Gastroesophageal sphincter (tissue), 4 donors: ENCODE measurements at regions not wholly inside any gene's neighbourhood (a gene's known extent, or its start where the extent isn't known, plus 50 kb on each side); places are given as distances from the start of the nearest gene placed in this dataset.

Experiments
- ATAC-seq: fragments of 150-250 bp; one replicate; pipeline ENCODE4 v1.9.1; 2016; ENCODE audit warnings: mild to moderate bottlenecking, moderate library complexity
- H3K27ac ChIP-seq, 4 donors: fragments of 200-600 bp; sonication (generic) in 3 of 4; 1 replicate in 3 of 4; 2 replicates in 1 of 4; pipeline ENCODE4 v1.5.1; 2016 to 2019
- H3K27me3 ChIP-seq: fragments of 200-600 bp; sonication (generic); one replicate; pipeline ENCODE4 v1.5.1; 2019
- H3K36me3 ChIP-seq, 2 donors: fragments of 200-600 bp; sonication (generic); one replicate each; pipeline ENCODE4 v1.5.1; 2019; ENCODE audit warnings: control low read depth in 1 of 2
- H3K4me1 ChIP-seq, 3 donors: fragments of 200-600 bp; sonication (generic); 1 replicate in 2 of 3; 2 replicates in 1 of 3; pipeline ENCODE4 v1.5.1; 2016 to 2019; ENCODE audit warnings: control low read depth in 2 of 3
- H3K4me3 ChIP-seq, 2 donors: fragments of 200-600 bp; sonication (generic); one replicate each; pipeline ENCODE4 v1.5.1; 2019; ENCODE audit warnings: mild to moderate bottlenecking in 1 of 2, moderate library complexity in 1 of 2
- H3K9me3 ChIP-seq, 3 donors: fragments of 200-600 bp; sonication (generic); one replicate each; pipeline ENCODE4 v1.5.1; 2017 to 2019; ENCODE audit warnings: control low read depth in 2 of 3
- CTCF ChIP-seq, 4 experiments: fragments of 200-600 bp in 2 of 4; fragments of 450-650 bp in 2 of 4; sonication (generic) in 1 of 4; IDR thresholded peaks; one replicate each; pipeline ENCODE4 v1.5.1; 2017 to 2019; ENCODE audit warnings: antibody characterized with exemption in 4 of 4, mild to moderate bottlenecking in 2 of 4, moderate library complexity in 2 of 4
- EP300 ChIP-seq: sonication (generic); formaldehyde crosslinking; IDR thresholded peaks from one replicate; pipeline ENCODE4 v1.6.1; 2017; ENCODE audit warnings: antibody characterized with exemption, mild to moderate bottlenecking
- POLR2A ChIP-seq, 2 donors: fragments of 450-650 bp; IDR thresholded peaks; one replicate each; pipeline ENCODE4 v1.6.1; 2017; ENCODE audit warnings: antibody characterized with exemption in 2 of 2, mild to moderate bottlenecking in 2 of 2, moderate library complexity in 1 of 2
- POLR2AphosphoS5 ChIP-seq: sonication (generic); formaldehyde crosslinking; IDR thresholded peaks from one replicate; pipeline ENCODE4 v1.6.1; 2017; ENCODE audit warnings: antibody characterized with exemption
- WGBS, 2 donors: methylation state at CpG; one replicate each; pipeline ENCODE4 v1.1.5; 2018; ENCODE audit warnings: low coverage in 1 of 2; 5-methylcytosine and 5-hydroxymethylcytosine counted together

GRCh38 chr2:235377176-235377575 is 116.7 kb upstream of the AGAP1 start:
- no peak for TF ChIP-seq POLR2A (IDR thresholded peaks at IDR 0.05)
- TF ChIP-seq EP300: no peak
- no peak for TF ChIP-seq CTCF (IDR thresholded peaks at IDR 0.05)
- no peak for TF ChIP-seq POLR2AphosphoS5
- H3K9me3 ChIP-seq: no peaks in the 10 kb centered on the region
- no peaks in the 10 kb centered on the region for H3K36me3 ChIP-seq
- H3K27ac ChIP-seq: no peak overlapping the region
- WGBS, 2 donors: 73 to 77% methylated on average over 4 of the region's 4 CpGs
- no peak overlapping the region for H3K4me3 ChIP-seq
- peaks cover 16% of the 10 kb centered on the region for H3K27me3 ChIP-seq
- H3K4me1 ChIP-seq: no peaks in the 10 kb centered on the region
- ATAC-seq: no peak

GRCh38 chr2:235378246-235378645 is 115.6 kb upstream of the AGAP1 start:
- Histone ChIP-seq H3K4me1 (no peaks in the 10 kb centered on the region), H3K9me3 (no peaks in the 10 kb centered on the region), H3K4me3 (no peak overlapping the region), H3K36me3 (no peaks in the 10 kb centered on the region), H3K27ac (no peak overlapping the region), H3K27me3 (peaks cover 16% of the 10 kb centered on the region)
- TF ChIP-seq CTCF (IDR thresholded peaks at IDR 0.05) (no peak), POLR2AphosphoS5 (no peak), EP300 (no peak), POLR2A (IDR thresholded peaks at IDR 0.05) (no peak)
- no peak for ATAC-seq
- WGBS, 2 donors: 59 to 61% methylated on average over 3 to 4 of the region's 4 CpGs

GRCh38 chr2:235378944-235379343 is 114.9 kb upstream of the AGAP1 start:
- no peak for ATAC-seq
- no peaks in the 10 kb centered on the region for H3K36me3 ChIP-seq
- H3K4me3 ChIP-seq: no peak overlapping the region
- TF ChIP-seq POLR2AphosphoS5 (no peak), EP300 (no peak)
- no peaks in the 10 kb centered on the region for H3K9me3 ChIP-seq
- no peak overlapping the region for H3K27ac ChIP-seq
- 69 to 72% methylated on average over 4 of the region's 4 CpGs for WGBS, 2 donors
- no peaks in the 10 kb centered on the region for H3K4me1 ChIP-seq
- peaks cover 16% of the 10 kb centered on the region for H3K27me3 ChIP-seq

- TF ChIP-seq POLR2A (IDR thresholded peaks at IDR 0.05) (no peak), EP300 (no peak), POLR2AphosphoS5 (no peak)
- no peak for ATAC-seq
- no peaks in the 10 kb centered on the region for H3K4me1 ChIP-seq
- no peaks in the 10 kb centered on the region for H3K36me3 ChIP-seq
- H3K27me3 ChIP-seq: peaks cover 20% of the 10 kb centered on the region
- WGBS, 2 donors: 58 to 70% methylated on average over 2 of the region's 2 CpGs
- H3K4me3 ChIP-seq: no peak overlapping the region
- H3K27ac ChIP-seq: no peak overlapping the region
- H3K9me3 ChIP-seq: no peaks in the 10 kb centered on the region
Observed at GRCh38 chr2:235381261-235381912, 112.5 kb upstream of the AGAP1 start.

GRCh38 chr2:235382179-235382578 is 111.7 kb upstream of the AGAP1 start:
- WGBS, 2 donors: 40 to 54% methylated on average over 1 to 6 of the region's 6 CpGs
- H3K9me3 ChIP-seq: no peaks in the 10 kb centered on the region
- peaks cover 20% of the 10 kb centered on the region for H3K27me3 ChIP-seq
- no peaks in the 10 kb centered on the region for H3K4me1 ChIP-seq
- no peak for TF ChIP-seq EP300
- TF ChIP-seq POLR2A (IDR thresholded peaks at IDR 0.05): no peak
- TF ChIP-seq CTCF (IDR thresholded peaks at IDR 0.05): no peak
- no peak for TF ChIP-seq POLR2AphosphoS5
- H3K27ac ChIP-seq: no peak overlapping the region
- ATAC-seq: no peak
- H3K4me3 ChIP-seq: no peak overlapping the region
- H3K36me3 ChIP-seq: no peaks in the 10 kb centered on the region

GRCh38 chr2:235382601-235383000 is 111.2 kb upstream of the AGAP1 start:
- TF ChIP-seq POLR2A (IDR thresholded peaks at IDR 0.05): no peak
- TF ChIP-seq POLR2AphosphoS5: no peak
- TF ChIP-seq CTCF (IDR thresholded peaks at IDR 0.05): no peak
- ATAC-seq: no peak
- no peak overlapping the region for H3K27ac ChIP-seq
- 82% methylated on average over 3 of the region's 3 CpGs; no CpG with 5 or more reads in 1 of the 2 donors for WGBS, 2 donors
- no peaks in the 10 kb centered on the region for H3K4me1 ChIP-seq
- H3K27me3 ChIP-seq: peaks cover 20% of the 10 kb centered on the region
- no peaks in the 10 kb centered on the region for H3K36me3 ChIP-seq
- no peaks in the 10 kb centered on the region for H3K9me3 ChIP-seq
- H3K4me3 ChIP-seq: no peak overlapping the region
